ENCODE measurements at regions not wholly inside any gene's neighbourhood (a gene's known extent, or its start where the extent isn't known, plus 50 kb on each side); places are given as distances from the start of the nearest gene placed in this dataset.

GRCh38 chr5:171571663-171572062, 152.2 kb downstream of the FGF18 start:
- peaks cover 23% of the 10 kb centered on the region for H3K9me3 Mint-ChIP-seq (ENCODE audit: low read depth)
- no peaks in the 10 kb centered on the region for H3K36me3 Mint-ChIP-seq (ENCODE audit: insufficient read depth)
- H3K4me3 Mint-ChIP-seq (ENCODE audit: low read depth), result no peak overlapping the region
- H3K27me3 Mint-ChIP-seq, result peaks cover 6% of the 10 kb centered on the region
- no peaks in the 10 kb centered on the region for H3K4me1 Mint-ChIP-seq (ENCODE audit: low read depth)
- H3K27ac Mint-ChIP-seq, result no peak overlapping the region
- no peak for DNase-seq (ENCODE audit: low spot score, unreplicated experiment)
- TF ChIP-seq CTCF (IDR thresholded peaks at IDR 0.05; ENCODE audit: unreplicated experiment), result no peak

GRCh38 chr5:171573021-171573420, 153.6 kb downstream of the FGF18 start:
- H3K27ac Mint-ChIP-seq, result no peak overlapping the region
- H3K9me3 Mint-ChIP-seq (ENCODE audit: low read depth), result peaks cover 22% of the 10 kb centered on the region
- TF ChIP-seq CTCF (IDR thresholded peaks at IDR 0.05; ENCODE audit: unreplicated experiment), result no peak
- peaks cover 9% of the 10 kb centered on the region for H3K27me3 Mint-ChIP-seq
- no peak overlapping the region for H3K4me3 Mint-ChIP-seq (ENCODE audit: low read depth)
- H3K36me3 Mint-ChIP-seq (ENCODE audit: insufficient read depth), result no peaks in the 10 kb centered on the region
- no peak for DNase-seq (ENCODE audit: low spot score, unreplicated experiment)
- no peaks in the 10 kb centered on the region for H3K4me1 Mint-ChIP-seq (ENCODE audit: low read depth)

GRCh38 chr5:171573451-171574225, 154.2 kb downstream of the FGF18 start:
- no peak overlapping the region for H3K4me3 Mint-ChIP-seq (ENCODE audit: low read depth)
- H3K27ac Mint-ChIP-seq, result no peak overlapping the region
- peaks cover 11% of the 10 kb centered on the region for H3K27me3 Mint-ChIP-seq
- H3K4me1 Mint-ChIP-seq (ENCODE audit: low read depth), result no peaks in the 10 kb centered on the region
- no peak for DNase-seq (ENCODE audit: low spot score, unreplicated experiment)
- peaks cover 17% of the 10 kb centered on the region for H3K9me3 Mint-ChIP-seq (ENCODE audit: low read depth)
- TF ChIP-seq CTCF (IDR thresholded peaks at IDR 0.05; ENCODE audit: unreplicated experiment), result no peak
- no peaks in the 10 kb centered on the region for H3K36me3 Mint-ChIP-seq (ENCODE audit: insufficient read depth)

- Mint-ChIP-seq H3K36me3 (ENCODE audit: insufficient read depth) (no peaks in the 10 kb centered on the region), H3K4me1 (ENCODE audit: low read depth) (no peaks in the 10 kb centered on the region), H3K9me3 (ENCODE audit: low read depth) (peaks cover 10% of the 10 kb centered on the region), H3K4me3 (ENCODE audit: low read depth) (no peak overlapping the region), H3K27ac (no peak overlapping the region), H3K27me3 (peaks cover 11% of the 10 kb centered on the region)
- TF ChIP-seq CTCF (IDR thresholded peaks at IDR 0.05; ENCODE audit: unreplicated experiment), result no peak
- no peak for DNase-seq (ENCODE audit: low spot score, unreplicated experiment)
Measured at GRCh38 chr5:171574376-171574775, 154.9 kb downstream of the FGF18 start.

GRCh38 chr5:171575386-171575785, 155.9 kb downstream of the FGF18 start:
- H3K27me3 Mint-ChIP-seq, result peaks cover 11% of the 10 kb centered on the region
- H3K4me1 Mint-ChIP-seq (ENCODE audit: low read depth), result no peaks in the 10 kb centered on the region
- DNase-seq (ENCODE audit: low spot score, unreplicated experiment), result no peak
- peaks cover 3% of the 10 kb centered on the region for H3K9me3 Mint-ChIP-seq (ENCODE audit: low read depth)
- TF ChIP-seq CTCF (IDR thresholded peaks at IDR 0.05; ENCODE audit: unreplicated experiment), result no peak
- no peak overlapping the region for H3K27ac Mint-ChIP-seq
- no peaks in the 10 kb centered on the region for H3K36me3 Mint-ChIP-seq (ENCODE audit: insufficient read depth)
- H3K4me3 Mint-ChIP-seq (ENCODE audit: low read depth), result no peak overlapping the region
